GM21367 (cell line): ENCODE measurements at regions not wholly inside any gene's neighbourhood (a gene's known extent, or its start where the extent isn't known, plus 50 kb on each side); places are given as distances from the start of the nearest gene placed in this dataset.
"Not testable (repeated sequence)": the region's sequence is repeated elsewhere in the genome, so short reads cannot be mapped to it uniquely, and the experiment has no call there.

Experiments used
- ATAC-seq: cut with Tn5 transposase; IDR thresholded peaks from one replicate; pipeline ENCODE4 v1.9.1; 2021; ENCODE audit not compliant: unreplicated experiment

DNA sequence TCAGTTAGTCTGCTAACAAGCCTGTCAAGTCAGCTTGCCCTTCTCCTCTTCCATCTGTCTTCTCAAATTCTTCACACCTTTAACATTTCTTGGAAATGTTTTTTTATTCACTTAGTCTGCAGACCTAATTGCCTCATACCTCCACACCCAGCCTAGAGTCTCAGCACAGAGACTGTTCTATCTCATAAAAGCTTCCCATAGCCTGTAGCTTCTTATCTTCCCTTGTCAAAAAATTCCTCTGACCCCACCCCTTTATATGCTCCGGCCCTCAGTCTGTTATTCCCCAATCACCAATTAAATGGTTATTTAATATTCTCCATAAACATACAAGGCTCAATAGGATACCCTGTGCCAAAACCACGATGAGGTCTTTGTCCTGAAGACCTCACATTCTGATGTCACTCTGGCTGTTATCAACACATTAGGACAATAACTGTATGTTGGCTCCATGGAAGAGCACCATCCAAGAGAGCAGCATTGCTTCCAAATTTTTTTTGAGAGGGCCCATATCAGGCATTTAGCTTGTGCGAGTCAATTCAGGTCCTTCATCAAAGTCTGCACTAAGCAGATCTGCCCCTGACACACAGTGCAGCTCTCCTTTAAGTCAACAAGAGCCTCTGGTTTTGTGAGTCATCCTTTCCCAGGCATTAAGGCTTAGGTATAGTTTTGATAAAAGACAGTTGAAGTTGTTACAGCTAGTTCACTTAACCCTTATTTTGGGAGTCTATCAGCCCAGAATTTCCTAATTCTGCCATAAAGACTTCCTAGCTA lies 83.2 kb upstream of the TBX18 start:
- ATAC-seq, result no peak

DNA sequence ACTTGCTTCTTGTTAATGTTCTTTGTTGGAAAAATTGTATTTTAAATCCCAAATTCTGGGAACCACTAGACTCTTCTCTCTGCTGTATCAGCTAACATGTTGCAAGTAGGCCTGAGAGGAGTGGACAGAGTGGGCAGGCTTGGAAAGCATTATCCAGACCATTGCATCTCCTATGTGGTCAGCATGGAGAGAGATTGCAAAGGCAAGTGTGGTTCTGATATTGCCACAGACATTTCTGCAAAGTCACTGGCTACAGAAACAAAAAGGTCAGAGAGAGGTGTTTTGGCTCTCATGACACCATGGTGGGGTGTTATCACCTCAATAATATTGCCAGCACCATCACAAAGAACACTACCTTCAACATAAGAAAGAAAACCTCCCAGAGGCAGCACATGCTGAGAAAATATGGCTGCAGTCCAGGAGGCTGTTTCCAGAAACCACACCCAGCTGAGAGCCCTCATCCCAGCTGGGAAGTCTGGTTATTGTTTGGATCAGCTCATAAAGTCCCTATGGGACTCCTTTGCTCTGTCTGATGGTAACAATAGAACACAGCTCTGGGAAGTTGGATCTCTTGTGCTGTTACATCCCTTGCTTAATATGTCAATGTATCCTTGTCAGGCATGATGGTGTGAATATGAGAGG lies 78.2 kb upstream of the TBX18 start:
- ATAC-seq, result no peak

DNA sequence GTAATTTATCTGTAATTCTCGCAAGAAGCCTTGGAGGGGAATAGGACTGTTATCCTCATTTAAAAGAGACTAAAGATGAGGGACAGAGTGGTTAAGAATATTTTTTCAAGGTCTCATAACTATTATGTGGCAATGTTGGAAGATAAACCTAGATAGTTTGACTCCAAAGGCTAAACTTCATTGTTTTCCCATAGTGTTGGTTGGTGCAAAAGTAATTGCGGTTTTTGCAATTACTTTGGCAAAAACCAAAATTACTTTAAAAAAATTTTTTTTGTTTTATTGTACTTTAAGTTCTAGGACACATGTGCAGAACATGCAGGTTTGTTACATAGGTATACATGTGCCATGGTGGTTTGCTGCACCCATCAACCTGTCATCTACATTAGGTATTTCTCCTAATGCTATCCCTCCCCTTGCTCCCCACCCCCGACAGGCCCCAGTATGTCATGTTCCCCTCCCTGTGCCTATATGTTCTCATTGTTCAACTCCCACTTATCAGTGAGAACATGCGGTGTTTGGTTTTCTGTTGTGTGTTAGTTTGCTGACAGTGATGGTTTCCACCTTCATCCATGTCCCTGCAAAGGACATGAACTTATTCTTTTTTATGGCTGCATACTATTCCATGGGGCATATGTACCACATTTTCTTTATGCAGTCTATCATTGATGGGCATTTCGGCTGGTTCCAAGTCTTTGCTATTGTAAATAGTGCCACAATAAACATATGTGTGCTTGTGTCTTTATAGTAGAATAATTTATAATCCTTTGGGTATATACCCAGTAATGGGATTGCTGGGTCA lies 72.9 kb upstream of the TBX18 start:
- not testable (repeated sequence) for ATAC-seq

DNA sequence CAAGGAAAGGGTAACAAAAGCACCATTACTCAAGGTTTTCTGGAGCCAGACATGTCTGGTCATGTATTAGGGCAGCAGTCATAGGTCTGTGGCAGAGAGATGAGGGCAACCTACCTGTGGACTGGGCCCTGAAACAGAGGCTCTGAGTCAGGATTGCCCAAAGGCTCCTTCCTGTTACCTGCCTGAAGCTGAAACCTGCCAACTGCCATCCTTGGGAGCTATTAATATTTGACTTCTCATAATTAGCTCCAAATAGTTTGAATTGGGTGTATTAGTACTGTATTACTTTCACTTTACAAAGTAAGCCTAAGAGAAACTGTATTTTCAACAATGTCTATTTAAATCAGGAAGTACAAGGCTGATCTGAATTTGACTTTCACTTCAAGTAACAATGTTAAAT lies 72.0 kb upstream of the TBX18 start:
- ATAC-seq, result no peak

DNA sequence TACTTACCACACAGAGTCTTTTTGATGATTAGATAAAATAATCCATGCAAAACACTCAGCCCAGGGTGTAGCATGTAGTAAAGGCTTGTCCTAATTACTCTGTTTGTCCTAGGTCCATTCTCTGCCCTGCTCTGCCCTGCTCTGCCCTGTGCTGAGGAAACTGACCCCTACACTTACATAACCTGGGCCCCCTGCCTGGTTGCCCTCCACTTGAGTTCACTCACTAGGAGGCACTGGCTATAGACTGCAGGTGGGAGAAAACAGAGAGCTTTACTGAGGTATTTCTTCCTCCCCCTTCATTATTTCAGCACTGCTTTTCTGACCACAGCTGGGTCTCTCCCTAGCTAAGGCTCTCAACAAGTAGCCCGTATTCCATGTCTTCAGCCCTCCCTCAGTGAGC lies 70.9 kb upstream of the TBX18 start:
- no peak for ATAC-seq

DNA sequence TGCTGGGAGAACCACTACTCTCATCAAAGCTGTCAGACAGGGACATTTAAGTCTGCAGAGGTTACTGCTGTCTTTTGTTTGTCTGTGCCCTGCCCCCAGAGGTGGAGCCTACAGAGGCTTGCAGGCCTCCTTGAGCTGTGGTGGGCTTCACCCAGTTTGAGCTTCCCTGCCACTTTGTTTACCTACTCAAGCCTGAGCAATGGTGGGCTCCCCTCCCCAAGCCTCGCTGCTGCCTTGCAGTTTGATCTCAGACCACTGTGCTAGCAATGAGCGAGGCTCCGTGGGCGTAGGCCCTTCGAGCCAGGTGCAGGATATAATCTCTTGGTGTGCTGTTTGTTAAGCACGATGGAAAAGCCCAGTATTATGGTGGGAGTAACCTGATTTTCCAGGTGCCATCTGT lies 67.5 kb upstream of the TBX18 start:
- ATAC-seq, result not testable (repeated sequence)

DNA sequence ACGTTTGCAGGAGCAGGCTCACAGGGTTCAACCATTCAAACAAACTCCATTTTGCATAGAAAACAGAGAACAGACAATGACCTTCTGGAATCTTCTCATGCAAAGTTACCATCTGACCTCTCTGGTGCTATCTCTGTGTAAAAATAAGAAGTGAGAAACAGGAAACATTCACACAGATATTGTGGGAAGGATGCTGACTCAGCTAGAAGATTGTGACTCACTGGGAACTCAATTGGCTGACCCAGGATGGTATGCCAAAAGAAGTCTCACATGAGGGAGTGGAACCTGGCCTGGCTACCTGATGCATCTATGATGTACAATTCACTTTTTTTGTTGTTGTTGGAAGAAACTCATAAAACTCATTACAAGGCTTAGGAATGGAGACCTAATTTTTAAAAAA lies 61.1 kb upstream of the TBX18 start:
- no peak for ATAC-seq

DNA sequence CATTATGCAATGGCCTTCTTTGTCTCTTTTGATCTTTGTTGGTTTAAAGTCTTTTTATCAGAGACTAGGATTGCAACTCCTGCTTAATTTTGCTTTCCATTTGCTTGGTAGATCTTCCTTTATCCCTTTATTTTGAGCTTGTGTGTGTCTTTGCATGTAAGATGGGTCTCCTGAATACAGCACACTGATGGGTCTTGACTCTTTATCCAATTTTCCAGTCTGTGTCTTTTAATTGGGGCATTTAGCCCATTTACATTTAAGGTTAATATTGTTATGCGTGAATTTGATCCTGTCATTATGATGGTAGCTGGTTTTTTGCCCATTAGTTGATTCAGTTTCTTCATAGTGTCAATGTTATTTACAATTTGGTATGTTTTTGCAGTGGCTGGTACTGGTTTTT lies 56.9 kb upstream of the TBX18 start:
- ATAC-seq, result not testable (repeated sequence)

DNA sequence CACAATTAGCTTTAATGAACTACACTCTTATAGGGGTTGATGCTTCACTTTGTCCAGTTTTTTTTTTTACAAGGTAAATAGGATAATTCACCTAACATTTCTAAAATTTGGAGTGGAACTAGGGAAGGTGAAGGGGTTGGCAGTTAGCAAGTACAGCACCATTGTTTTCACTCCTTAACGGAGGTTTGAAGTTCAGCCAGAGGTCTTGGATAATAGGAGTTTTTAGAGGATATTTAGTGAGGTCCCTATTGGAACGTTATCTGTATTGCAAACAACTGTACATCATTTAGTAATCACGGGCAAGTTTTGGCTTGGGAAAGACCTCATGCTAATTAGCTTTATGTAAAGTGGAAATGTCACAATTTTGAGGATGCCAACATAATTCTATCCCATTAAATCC lies 52.3 kb upstream of the TBX18 start:
- no peak for ATAC-seq

DNA sequence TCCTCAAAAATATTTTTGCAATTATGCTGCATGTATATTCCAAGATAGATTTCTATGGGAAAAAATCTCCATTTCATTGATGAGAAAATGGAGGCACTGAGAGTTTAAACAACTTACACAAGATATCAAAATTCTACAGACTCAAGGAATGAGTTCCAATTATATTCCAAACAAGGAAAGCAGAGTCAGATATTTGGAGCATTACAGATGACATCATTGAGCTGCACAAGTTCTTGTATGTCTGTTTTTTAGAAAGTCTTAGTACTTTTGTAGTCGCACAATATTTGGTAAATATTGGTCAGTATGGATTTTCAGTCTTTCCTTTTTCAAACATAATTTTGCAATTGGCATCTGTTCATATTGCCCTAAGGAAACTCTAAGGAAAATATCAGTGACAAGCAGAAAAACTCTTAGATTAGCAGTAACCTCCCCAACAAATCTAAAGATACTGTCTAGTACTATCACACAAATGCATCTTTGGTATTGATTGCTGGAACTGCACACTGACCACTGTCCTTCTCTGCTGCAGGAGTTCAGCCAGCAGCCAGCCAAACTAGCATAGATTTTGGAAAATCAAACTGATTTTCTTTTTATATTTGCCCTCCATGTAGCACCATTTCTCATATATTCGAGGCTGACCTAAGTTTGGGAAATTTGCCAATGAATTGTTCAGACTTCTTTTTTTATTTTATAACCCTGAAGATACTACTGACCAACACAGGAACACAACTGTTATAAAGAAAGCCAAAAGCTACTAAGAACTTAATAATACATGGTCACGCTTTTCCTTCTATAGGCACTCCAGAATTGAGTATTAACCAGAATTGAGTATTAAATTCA lies 51.7 kb upstream of the TBX18 start:
- ATAC-seq, result no peak
